ENCODE measurements at regions not wholly inside any gene's neighbourhood (a gene's known extent, or its start where the extent isn't known, plus 50 kb on each side); places are given as distances from the start of the nearest gene placed in this dataset.

DNA sequence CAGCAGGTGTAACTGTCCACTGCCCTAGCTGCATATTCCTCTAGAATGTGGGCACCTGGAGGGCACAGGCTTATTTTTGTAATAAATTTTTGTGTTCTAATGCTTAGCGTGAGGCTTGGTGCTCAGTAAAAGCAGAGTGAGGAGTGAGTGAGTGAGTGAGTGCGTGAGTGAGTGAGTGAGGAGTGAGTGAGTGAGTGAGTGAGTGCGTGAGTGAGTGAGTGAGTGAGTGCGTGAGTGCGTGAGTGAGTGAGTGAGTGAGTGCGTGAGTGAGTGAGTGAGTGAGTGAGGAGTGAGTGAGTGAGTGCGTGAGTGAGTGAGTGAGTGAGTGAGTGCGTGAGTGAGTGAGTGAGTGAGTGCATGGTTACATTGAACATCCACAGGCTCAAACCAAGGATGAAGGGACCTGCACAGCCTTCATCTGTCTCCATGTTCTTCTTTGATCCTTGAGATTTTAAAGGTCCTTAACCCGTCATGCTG, 371.5 kb downstream of the MED10 start:
- Histone ChIP-seq H3K36me3 (ENCODE audit: control insufficient read depth, insufficient read depth, low read length) (no peaks in the 10 kb centered on the region), H3K9me3 (ENCODE audit: control insufficient read depth, low read length) (no peaks in the 10 kb centered on the region), H3K27ac (ENCODE audit: low read depth, low read length, severe bottlenecking) (no peak overlapping the region), H3K4me1 (ENCODE audit: control insufficient read depth, insufficient read depth, low read length, poor library complexity, severe bottlenecking) (no peaks in the 10 kb centered on the region), H3K4me3 (ENCODE audit: extremely low read depth, insufficient read depth, low read length, poor library complexity, severe bottlenecking) (no peak overlapping the region)
- 92 to 100% methylated on average over 4 to 5 of the region's 9 CpGs for WGBS, 2 experiments (ENCODE audit: insufficient coverage in 2 of 2)

DNA sequence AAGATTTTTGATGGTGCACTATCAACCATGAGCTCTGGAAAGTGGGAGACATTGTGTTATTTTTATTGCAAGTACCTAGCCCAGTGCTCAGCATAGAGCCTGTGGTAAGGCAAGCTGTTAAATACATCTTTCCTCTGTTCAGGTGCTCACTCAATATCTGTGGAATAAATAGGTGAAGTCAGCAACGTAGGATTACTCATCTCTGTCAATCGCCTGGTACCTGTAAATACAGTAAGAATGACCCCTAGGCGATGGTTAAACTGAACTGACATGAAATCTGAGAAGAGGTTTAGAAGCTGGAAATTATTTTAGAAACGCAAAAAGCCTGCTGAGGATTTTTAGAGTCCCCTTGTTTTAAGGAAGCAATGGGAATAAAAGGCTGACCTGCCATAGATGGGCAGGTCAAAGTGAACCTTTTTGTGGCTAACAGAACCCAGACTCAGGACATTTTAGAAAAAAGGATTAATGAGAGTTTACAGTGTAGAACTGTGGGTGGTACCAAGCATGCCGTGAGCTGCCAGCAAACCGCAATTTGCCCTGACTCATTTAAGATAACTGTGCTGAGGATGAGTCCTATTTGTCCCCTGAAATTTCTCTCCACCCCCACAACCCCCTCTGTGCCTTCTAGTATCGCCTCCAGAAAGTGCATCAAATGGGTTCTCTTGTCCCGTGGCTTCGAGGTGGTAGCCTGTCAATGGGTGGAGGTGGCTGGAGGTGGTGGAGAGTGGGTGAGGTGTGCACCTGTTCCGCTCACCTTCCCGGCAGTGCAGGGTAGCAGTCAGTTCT, 375.1 kb downstream of the MED10 start:
- 82 to 84% methylated on average over 6 to 7 of the region's 11 CpGs for WGBS, 2 experiments (ENCODE audit: insufficient coverage in 2 of 2)
- H3K27ac ChIP-seq (ENCODE audit: low read depth, low read length, severe bottlenecking) = no peak overlapping the region
- H3K36me3 ChIP-seq (ENCODE audit: control insufficient read depth, insufficient read depth, low read length) = no peaks in the 10 kb centered on the region
- no peaks in the 10 kb centered on the region for H3K4me1 ChIP-seq (ENCODE audit: control insufficient read depth, insufficient read depth, low read length, poor library complexity, severe bottlenecking)
- no peaks in the 10 kb centered on the region for H3K9me3 ChIP-seq (ENCODE audit: control insufficient read depth, low read length)
- no peak overlapping the region for H3K4me3 ChIP-seq (ENCODE audit: extremely low read depth, insufficient read depth, low read length, poor library complexity, severe bottlenecking)

DNA sequence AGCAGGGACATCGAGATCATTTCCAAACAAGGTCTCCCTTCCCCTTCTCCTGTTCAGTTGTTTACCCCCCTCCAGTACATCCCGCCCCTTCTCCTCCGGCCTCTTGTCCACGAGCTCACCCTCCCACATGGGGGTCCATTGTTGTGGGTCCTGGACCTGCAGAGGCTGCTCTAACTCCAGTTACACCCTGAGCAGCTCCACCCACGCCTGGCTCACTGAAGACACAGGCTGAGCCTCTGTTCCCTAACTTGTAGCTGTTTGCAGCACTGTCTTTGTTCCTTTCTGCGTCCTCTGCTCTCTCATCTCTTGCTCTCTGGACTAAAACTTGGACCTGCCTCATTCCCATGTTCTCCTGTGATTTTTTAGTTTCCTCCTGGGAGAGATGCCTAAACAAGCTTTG, 377.5 kb downstream of the MED10 start:
- Histone ChIP-seq H3K4me3 (ENCODE audit: extremely low read depth, insufficient read depth, low read length, poor library complexity, severe bottlenecking) (no peak overlapping the region), H3K4me1 (ENCODE audit: control insufficient read depth, insufficient read depth, low read length, poor library complexity, severe bottlenecking) (no peaks in the 10 kb centered on the region), H3K9me3 (ENCODE audit: control insufficient read depth, low read length) (no peaks in the 10 kb centered on the region), H3K36me3 (ENCODE audit: control insufficient read depth, insufficient read depth, low read length) (no peaks in the 10 kb centered on the region), H3K27ac (ENCODE audit: low read depth, low read length, severe bottlenecking) (no peak overlapping the region)
- WGBS, 2 experiments (ENCODE audit: insufficient coverage in 2 of 2) = 67 to 71% methylated on average over 3 to 6 of the region's 6 CpGs

DNA sequence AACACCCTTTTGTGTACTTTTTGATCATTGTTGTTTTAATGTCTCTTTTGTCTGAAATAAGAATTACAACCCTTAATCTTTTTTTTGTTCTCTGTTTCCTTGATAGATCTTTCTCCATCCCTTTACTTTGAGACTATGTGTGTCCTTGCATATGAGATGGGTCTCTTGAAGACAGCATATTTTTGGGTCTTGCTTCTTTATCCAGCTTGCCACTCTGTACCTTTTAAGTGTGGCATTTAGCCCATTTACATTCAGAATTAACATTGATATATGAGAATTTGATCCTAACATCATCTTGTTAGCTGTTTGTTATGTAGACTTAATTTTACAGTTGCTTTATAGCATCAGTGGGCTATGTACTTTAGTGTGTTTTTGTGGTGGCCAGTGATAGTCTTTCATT, 382.5 kb downstream of the MED10 start:
- H3K27ac ChIP-seq (ENCODE audit: low read depth, low read length, severe bottlenecking) = no peak overlapping the region
- H3K4me1 ChIP-seq (ENCODE audit: control insufficient read depth, insufficient read depth, low read length, poor library complexity, severe bottlenecking) = no peaks in the 10 kb centered on the region
- no peaks in the 10 kb centered on the region for H3K9me3 ChIP-seq (ENCODE audit: control insufficient read depth, low read length)
- no peak overlapping the region for H3K4me3 ChIP-seq (ENCODE audit: extremely low read depth, insufficient read depth, low read length, poor library complexity, severe bottlenecking)
- no peaks in the 10 kb centered on the region for H3K36me3 ChIP-seq (ENCODE audit: control insufficient read depth, insufficient read depth, low read length)

DNA sequence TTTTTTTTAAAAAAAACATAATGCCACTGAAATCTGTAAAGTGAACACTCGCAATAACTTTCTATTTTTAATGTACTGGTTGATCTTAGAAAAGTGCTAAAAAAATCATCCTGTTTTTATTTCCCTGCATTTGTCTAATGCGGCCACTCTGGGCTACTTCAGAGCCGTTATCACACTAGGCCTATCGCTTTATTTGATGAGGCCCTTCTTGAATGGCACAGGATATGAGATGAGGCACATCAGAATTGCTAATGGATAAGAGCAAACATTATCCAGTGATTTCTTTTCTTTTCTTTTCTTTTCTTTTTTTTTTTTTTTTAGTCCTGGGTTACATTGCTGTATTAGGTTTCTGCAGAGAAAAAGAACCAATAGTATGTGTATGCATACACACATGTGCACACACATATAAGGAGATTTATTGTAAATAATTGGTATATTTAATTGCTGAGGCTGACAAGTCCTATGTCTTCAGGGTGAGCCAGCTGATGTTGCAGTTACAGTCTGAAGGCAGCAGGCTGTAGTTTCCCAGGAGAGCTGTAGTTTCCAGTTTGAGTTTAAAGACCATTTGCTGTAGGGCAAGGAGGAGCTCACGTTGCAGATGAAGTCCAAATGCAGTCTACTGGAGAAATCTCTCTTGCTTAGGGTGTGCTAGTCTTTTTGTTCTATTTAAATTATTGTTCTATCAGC, 391.7 kb downstream of the MED10 start:
- H3K9me3 ChIP-seq (ENCODE audit: control insufficient read depth, low read length) = no peaks in the 10 kb centered on the region
- H3K36me3 ChIP-seq (ENCODE audit: control insufficient read depth, insufficient read depth, low read length) = no peaks in the 10 kb centered on the region
- H3K4me3 ChIP-seq (ENCODE audit: extremely low read depth, insufficient read depth, low read length, poor library complexity, severe bottlenecking) = no peak overlapping the region
- WGBS, 2 experiments (ENCODE audit: insufficient coverage in 2 of 2) = 75 to 92% methylated on average over 2 to 3 of the region's 5 CpGs
- no peak overlapping the region for H3K27ac ChIP-seq (ENCODE audit: low read depth, low read length, severe bottlenecking)
- H3K4me1 ChIP-seq (ENCODE audit: control insufficient read depth, insufficient read depth, low read length, poor library complexity, severe bottlenecking) = no peaks in the 10 kb centered on the region

DNA sequence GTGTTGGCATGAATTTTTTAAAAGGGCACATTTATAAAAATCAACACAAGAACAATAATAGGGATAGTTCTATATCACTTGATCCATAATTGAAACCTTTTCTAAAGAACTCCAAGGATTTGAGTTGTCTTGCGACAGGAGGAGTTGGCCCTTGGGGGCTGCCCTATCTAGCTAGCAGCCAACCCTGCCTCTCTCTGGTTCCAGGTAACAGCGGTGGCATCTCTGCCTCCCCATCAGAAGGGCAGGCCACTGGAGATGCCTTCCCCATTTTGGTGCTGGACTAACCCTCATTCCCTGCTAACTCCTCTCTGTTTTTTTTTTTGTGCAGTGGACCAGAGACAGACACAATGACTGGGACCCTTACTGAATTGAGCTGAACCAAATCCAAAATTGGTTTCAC, 393.0 kb downstream of the MED10 start:
- Histone ChIP-seq H3K36me3 (ENCODE audit: control insufficient read depth, insufficient read depth, low read length) (no peaks in the 10 kb centered on the region), H3K4me1 (ENCODE audit: control insufficient read depth, insufficient read depth, low read length, poor library complexity, severe bottlenecking) (no peaks in the 10 kb centered on the region), H3K27ac (ENCODE audit: low read depth, low read length, severe bottlenecking) (no peak overlapping the region), H3K9me3 (ENCODE audit: control insufficient read depth, low read length) (no peaks in the 10 kb centered on the region), H3K4me3 (ENCODE audit: extremely low read depth, insufficient read depth, low read length, poor library complexity, severe bottlenecking) (no peak overlapping the region)
- 100% methylated on average over 1 to 2 of the region's 2 CpGs for WGBS, 2 experiments (ENCODE audit: insufficient coverage in 2 of 2)

DNA sequence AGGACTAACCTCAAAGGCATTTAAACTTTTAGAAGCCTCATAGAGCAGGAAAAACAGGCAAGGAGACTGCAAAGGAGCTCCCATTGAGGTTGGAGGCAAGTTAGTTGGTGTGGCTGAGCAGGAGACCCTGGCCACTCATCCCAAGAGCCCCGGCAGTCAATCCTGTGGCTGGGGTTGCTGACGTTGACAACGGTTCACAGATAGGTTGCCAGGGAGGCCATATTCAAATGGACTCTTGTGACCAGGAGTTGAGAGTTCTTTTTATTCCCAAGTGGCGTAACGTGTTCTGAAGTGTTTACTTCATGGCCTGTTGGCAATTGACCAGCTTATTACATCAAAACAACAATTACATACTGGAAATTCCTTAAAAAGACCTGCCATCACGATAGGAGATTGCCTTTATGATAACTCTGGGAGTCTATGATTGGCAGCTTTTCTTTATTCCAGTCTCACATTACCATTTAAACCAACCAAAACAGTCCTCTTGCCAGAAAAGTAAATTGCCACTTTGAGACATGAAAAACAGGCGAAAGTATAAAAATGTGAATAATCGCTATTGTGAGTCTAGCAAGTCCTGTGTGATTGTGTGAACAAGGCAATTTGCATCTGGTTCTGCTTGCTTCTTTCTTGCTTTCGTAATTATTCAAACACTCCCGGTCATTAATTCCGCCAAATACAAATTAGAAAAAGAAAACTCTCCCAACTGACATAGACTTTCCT, 394.9 kb downstream of the MED10 start:
- H3K9me3 ChIP-seq (ENCODE audit: control insufficient read depth, low read length) = no peaks in the 10 kb centered on the region
- peaks cover 8% of the 10 kb centered on the region for H3K4me1 ChIP-seq (ENCODE audit: control insufficient read depth, insufficient read depth, low read length, poor library complexity, severe bottlenecking)
- H3K27ac ChIP-seq (ENCODE audit: low read depth, low read length, severe bottlenecking) = no peak overlapping the region
- no peaks in the 10 kb centered on the region for H3K36me3 ChIP-seq (ENCODE audit: control insufficient read depth, insufficient read depth, low read length)
- no peak overlapping the region for H3K4me3 ChIP-seq (ENCODE audit: extremely low read depth, insufficient read depth, low read length, poor library complexity, severe bottlenecking)
- WGBS, 2 experiments (ENCODE audit: insufficient coverage in 2 of 2) = 92 to 94% methylated on average over 6 to 7 of the region's 11 CpGs

DNA sequence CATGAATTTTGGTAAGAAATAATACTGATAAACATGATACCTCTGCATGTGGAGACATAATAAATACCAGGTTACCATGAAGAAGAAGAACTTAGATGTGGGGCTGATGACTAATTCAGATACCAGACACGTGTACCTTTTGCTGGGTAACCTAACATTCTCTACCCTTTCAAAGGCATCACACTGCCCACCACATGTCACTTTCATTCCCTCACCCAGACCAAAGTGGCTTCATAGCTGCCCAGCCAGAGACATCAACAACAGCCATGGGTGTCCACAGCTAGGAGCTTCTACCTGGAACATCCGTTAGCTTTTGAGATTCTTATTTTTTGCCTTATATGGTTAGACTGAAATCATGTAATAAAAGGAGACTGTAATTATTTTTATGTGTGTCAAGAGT, 396.8 kb downstream of the MED10 start:
- Histone ChIP-seq H3K4me1 (ENCODE audit: control insufficient read depth, insufficient read depth, low read length, poor library complexity, severe bottlenecking) (peaks cover 8% of the 10 kb centered on the region), H3K36me3 (ENCODE audit: control insufficient read depth, insufficient read depth, low read length) (no peaks in the 10 kb centered on the region), H3K4me3 (ENCODE audit: extremely low read depth, insufficient read depth, low read length, poor library complexity, severe bottlenecking) (no peak overlapping the region), H3K27ac (ENCODE audit: low read depth, low read length, severe bottlenecking) (no peak overlapping the region), H3K9me3 (ENCODE audit: control insufficient read depth, low read length) (no peaks in the 10 kb centered on the region)
- WGBS, 2 experiments (ENCODE audit: insufficient coverage in 2 of 2) = 100% methylated on average over 1 of the region's 2 CpGs; no CpG with 5 or more reads in 1 of the 2 experiments

DNA sequence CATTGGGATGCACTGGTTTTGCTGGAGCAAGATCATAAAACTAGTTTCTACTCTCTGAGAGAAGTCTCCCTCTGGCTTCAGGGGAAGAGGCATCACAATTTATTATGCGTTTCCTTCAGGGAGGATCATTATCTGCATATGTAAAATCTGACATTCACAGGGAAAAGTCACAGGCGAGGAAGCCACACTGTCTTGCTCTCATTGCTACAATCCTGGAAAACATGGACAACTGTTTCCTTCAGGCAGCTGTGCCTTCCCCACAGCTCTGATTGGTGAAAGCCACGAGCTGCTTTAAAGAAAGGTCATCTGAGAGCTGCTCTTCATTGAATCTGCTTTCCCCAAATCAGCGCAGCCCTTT, 397.8 kb downstream of the MED10 start:
- WGBS, 2 experiments (ENCODE audit: insufficient coverage in 2 of 2) = 38 to 58% methylated on average over 2 to 3 of the region's 4 CpGs
- H3K36me3 ChIP-seq (ENCODE audit: control insufficient read depth, insufficient read depth, low read length) = no peaks in the 10 kb centered on the region

DNA sequence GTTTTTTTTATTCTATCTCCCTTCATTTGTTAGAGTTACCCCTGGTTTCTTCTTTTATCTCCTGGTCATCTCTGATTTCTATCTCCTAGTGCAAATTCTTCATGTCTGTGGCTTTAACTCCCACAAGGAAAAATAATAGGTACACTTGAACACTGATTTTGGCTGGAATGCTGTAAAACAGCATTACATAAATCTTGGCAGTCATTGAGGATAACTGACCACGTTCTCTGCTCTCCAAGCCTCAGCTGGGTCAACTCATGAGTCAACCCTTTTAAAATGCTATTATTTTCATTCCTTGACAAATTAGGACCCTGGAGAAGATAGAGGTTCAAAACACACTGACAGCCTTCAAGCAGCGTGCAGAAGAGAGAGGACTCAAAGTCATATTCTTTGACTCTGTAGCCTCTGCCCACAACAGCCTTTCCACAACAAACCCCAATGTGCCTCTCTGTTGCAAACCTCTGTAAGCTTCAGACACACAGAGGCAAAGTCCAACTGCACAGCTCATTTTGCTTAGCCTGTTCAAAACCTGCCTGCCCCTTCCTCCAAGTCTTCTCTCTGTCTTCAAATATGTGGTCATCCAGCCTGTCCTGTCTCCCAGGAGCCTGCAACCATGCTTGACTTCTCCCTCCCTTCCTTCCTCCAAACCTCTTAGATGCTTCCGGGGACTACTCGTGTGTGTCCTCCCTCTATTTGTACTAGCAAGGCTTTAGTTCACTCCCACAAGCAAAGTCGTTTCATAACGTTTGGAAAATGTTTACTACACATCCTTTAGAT, 398.4 kb downstream of the MED10 start:
- Histone ChIP-seq H3K27ac (ENCODE audit: low read depth, low read length, severe bottlenecking) (peak overlapping the region; percentile 1), H3K9me3 (ENCODE audit: control insufficient read depth, low read length) (no peaks in the 10 kb centered on the region), H3K36me3 (ENCODE audit: control insufficient read depth, insufficient read depth, low read length) (no peaks in the 10 kb centered on the region), H3K4me1 (ENCODE audit: control insufficient read depth, insufficient read depth, low read length, poor library complexity, severe bottlenecking) (peaks cover 8% of the 10 kb centered on the region), H3K4me3 (ENCODE audit: extremely low read depth, insufficient read depth, low read length, poor library complexity, severe bottlenecking) (no peak overlapping the region)
- WGBS, 2 experiments (ENCODE audit: insufficient coverage in 2 of 2) = 85 to 87% methylated on average over 4 of the region's 6 CpGs

More for the DNA sequence above, 397.8 kb downstream of the MED10 start:
- no peak overlapping the region for H3K27ac ChIP-seq (ENCODE audit: low read depth, low read length, severe bottlenecking)
- peaks cover 8% of the 10 kb centered on the region for H3K4me1 ChIP-seq (ENCODE audit: control insufficient read depth, insufficient read depth, low read length, poor library complexity, severe bottlenecking)
- H3K9me3 ChIP-seq (ENCODE audit: control insufficient read depth, low read length) = no peaks in the 10 kb centered on the region
- H3K4me3 ChIP-seq (ENCODE audit: extremely low read depth, insufficient read depth, low read length, poor library complexity, severe bottlenecking) = no peak overlapping the region

Measured in mesodermal cell (in vitro differentiated cells).